Activated naive CD4-positive, alpha-beta T cell treated with anti-CD3 and anti-CD28 coated beads, Interleukin-2, amount 50 U/mL, for 24 hours (primary cell): ENCODE measurements at regions not wholly inside any gene's neighbourhood (a gene's known extent, or its start where the extent isn't known, plus 50 kb on each side); places are given as distances from the start of the nearest gene placed in this dataset.
"Not testable (repeated sequence)": the region's sequence is repeated elsewhere in the genome, so short reads cannot be mapped to it uniquely, and the experiment has no call there.

Source experiments
- H3K27ac Mint-ChIP-seq: one replicate; pipeline ENCODE4 v1.8.0; 2021; ENCODE audit warnings: mild to moderate bottlenecking, mixed read lengths
- H3K27me3 Mint-ChIP-seq: one replicate; pipeline ENCODE4 v1.8.0; 2021; ENCODE audit warnings: mixed read lengths
- H3K36me3 Mint-ChIP-seq: one replicate; pipeline ENCODE4 v1.8.0; 2021; ENCODE audit warnings: mixed read lengths
- H3K4me1 Mint-ChIP-seq: one replicate; pipeline ENCODE4 v1.8.0; 2021; ENCODE audit warnings: mixed read lengths
- H3K4me3 Mint-ChIP-seq: one replicate; pipeline ENCODE4 v1.8.0; 2021; ENCODE audit warnings: mild to moderate bottlenecking, mixed read lengths
- H3K9me3 Mint-ChIP-seq: one replicate; pipeline ENCODE4 v1.8.0; 2021; ENCODE audit warnings: mixed read lengths

GRCh38 chr1:100668494-100668893 lies 51.0 kb upstream of the VCAM1 start:
- not testable (repeated sequence) for H3K4me1 Mint-ChIP-seq, H3K36me3 Mint-ChIP-seq, H3K4me3 Mint-ChIP-seq, H3K27me3 Mint-ChIP-seq, H3K9me3 Mint-ChIP-seq, H3K27ac Mint-ChIP-seq
